Ishikawa (cell line): ENCODE measurements at regions not wholly inside any gene's neighbourhood (a gene's known extent, or its start where the extent isn't known, plus 50 kb on each side); places are given as distances from the start of the nearest gene placed in this dataset.

ENCODE experiments used
- CEBPB ChIP-seq: IDR thresholded peaks from 2 replicates; pipeline ENCODE4 v1.6.1; 2012
- RAD21 ChIP-seq: IDR thresholded peaks from 2 replicates; pipeline ENCODE4 v1.6.1; 2012; ENCODE audit warnings: low read depth
- REST ChIP-seq: IDR thresholded peaks from 2 replicates; pipeline ENCODE4 v1.6.1; 2012; ENCODE audit warnings: low read depth, mild to moderate bottlenecking
- TCF12 ChIP-seq: IDR thresholded peaks from 2 replicates; pipeline ENCODE4 v1.6.1; 2012; ENCODE audit warnings: low read depth
- ZBTB7A ChIP-seq: IDR thresholded peaks from 2 replicates; pipeline ENCODE4 v1.6.1; 2012; ENCODE audit warnings: low read depth
- TF ChIP-seq, protein P1 (sequence below): IDR thresholded peaks from 2 replicates; pipeline ENCODE4 v1.6.1; 2012
- TF ChIP-seq, protein P2 (sequence below): IDR thresholded peaks from 2 replicates; pipeline ENCODE4 v1.6.1; 2012

- TF ChIP-seq CEBPB (no peak), ZBTB7A (no peak), REST (no peak), RAD21 (no peak), TCF12 (no peak)
- TF ChIP-seq, protein P1, sequence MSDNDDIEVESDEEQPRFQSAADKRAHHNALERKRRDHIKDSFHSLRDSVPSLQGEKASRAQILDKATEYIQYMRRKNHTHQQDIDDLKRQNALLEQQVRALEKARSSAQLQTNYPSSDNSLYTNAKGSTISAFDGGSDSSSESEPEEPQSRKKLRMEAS, result no peak
- TF ChIP-seq, protein P2, sequence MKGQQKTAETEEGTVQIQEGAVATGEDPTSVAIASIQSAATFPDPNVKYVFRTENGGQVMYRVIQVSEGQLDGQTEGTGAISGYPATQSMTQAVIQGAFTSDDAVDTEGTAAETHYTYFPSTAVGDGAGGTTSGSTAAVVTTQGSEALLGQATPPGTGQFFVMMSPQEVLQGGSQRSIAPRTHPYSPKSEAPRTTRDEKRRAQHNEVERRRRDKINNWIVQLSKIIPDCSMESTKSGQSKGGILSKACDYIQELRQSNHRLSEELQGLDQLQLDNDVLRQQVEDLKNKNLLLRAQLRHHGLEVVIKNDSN, result no peak
Observed at GRCh38 chr12:67752226-67752732, 103.7 kb downstream of the DYRK2 start.
